ENCODE measurements at regions not wholly inside any gene's neighbourhood (a gene's known extent, or its start where the extent isn't known, plus 50 kb on each side); places are given as distances from the start of the nearest gene placed in this dataset.

DNA sequence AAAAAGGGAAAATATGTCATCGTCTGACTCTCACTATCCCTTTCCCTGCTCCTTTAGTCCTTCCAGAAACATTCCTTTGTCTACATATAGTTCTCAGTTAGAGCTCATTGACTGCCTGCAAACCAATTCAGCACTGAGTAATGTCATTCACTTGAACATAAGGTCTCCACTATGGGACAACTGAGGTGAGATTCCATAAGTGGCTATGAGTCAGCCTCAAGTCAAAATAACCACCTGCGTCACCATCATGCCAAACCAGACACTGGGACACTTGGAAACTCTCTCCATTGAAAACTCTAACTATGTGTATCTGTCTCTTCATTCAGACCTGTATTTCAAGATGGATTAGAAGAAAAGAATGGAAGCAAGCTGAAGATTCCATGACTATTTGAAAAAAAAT lies 878.0 kb upstream of the PIK3C3 start:
- TF ChIP-seq, protein P1, sequence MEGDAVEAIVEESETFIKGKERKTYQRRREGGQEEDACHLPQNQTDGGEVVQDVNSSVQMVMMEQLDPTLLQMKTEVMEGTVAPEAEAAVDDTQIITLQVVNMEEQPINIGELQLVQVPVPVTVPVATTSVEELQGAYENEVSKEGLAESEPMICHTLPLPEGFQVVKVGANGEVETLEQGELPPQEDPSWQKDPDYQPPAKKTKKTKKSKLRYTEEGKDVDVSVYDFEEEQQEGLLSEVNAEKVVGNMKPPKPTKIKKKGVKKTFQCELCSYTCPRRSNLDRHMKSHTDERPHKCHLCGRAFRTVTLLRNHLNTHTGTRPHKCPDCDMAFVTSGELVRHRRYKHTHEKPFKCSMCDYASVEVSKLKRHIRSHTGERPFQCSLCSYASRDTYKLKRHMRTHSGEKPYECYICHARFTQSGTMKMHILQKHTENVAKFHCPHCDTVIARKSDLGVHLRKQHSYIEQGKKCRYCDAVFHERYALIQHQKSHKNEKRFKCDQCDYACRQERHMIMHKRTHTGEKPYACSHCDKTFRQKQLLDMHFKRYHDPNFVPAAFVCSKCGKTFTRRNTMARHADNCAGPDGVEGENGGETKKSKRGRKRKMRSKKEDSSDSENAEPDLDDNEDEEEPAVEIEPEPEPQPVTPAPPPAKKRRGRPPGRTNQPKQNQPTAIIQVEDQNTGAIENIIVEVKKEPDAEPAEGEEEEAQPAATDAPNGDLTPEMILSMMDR (IDR thresholded peaks at IDR 0.05), result no peak
- TF ChIP-seq EZH2 (IDR thresholded peaks at IDR 0.05), result no peak
